ENCODE measurements at regions not wholly inside any gene's neighbourhood (a gene's known extent, or its start where the extent isn't known, plus 50 kb on each side); places are given as distances from the start of the nearest gene placed in this dataset.

- H3K9me3 ChIP-seq (ENCODE audit: severe bottlenecking), result peaks cover 14% of the 10 kb centered on the region
- H3K4me1 ChIP-seq (ENCODE audit: insufficient read depth, poor library complexity, severe bottlenecking), result no peaks in the 10 kb centered on the region
- no peak overlapping the region for H3K27ac ChIP-seq (ENCODE audit: poor library complexity, severe bottlenecking)
- ATAC-seq (ENCODE audit: low read depth), result no peak
- DNase-seq (ENCODE audit: low spot score), result no peak
- H3K36me3 ChIP-seq (ENCODE audit: low read depth), result no peaks in the 10 kb centered on the region
- no peak overlapping the region for H3K4me3 ChIP-seq (ENCODE audit: severe bottlenecking)
- no peaks in the 10 kb centered on the region for H3K27me3 ChIP-seq (ENCODE audit: insufficient read depth, poor library complexity, severe bottlenecking)
- TF ChIP-seq CTCF (IDR thresholded peaks at IDR 0.05; ENCODE audit: poor library complexity, severe bottlenecking), result no peak
Measured at GRCh38 chr4:151942971-151943370, 182.2 kb upstream of the GATB start.

GRCh38 chr4:151940926-151941617 lies 180.3 kb upstream of the GATB start:
- Histone ChIP-seq H3K9me3 (ENCODE audit: severe bottlenecking) (no peaks in the 10 kb centered on the region), H3K27me3 (ENCODE audit: insufficient read depth, poor library complexity, severe bottlenecking) (no peaks in the 10 kb centered on the region), H3K36me3 (ENCODE audit: low read depth) (no peaks in the 10 kb centered on the region), H3K4me3 (ENCODE audit: severe bottlenecking) (no peak overlapping the region), H3K4me1 (ENCODE audit: insufficient read depth, poor library complexity, severe bottlenecking) (no peaks in the 10 kb centered on the region), H3K27ac (ENCODE audit: poor library complexity, severe bottlenecking) (no peak overlapping the region)
- DNase-seq (ENCODE audit: low spot score) (no peak), ATAC-seq (ENCODE audit: low read depth) (peak; percentile 62; the same call in 2 of the 3 replicates)
- TF ChIP-seq CTCF (IDR thresholded peaks at IDR 0.05; ENCODE audit: poor library complexity, severe bottlenecking), result no peak

GRCh38 chr4:151940291-151940690 lies 179.5 kb upstream of the GATB start:
- Histone ChIP-seq H3K27ac (ENCODE audit: poor library complexity, severe bottlenecking) (no peak overlapping the region), H3K36me3 (ENCODE audit: low read depth) (no peaks in the 10 kb centered on the region), H3K4me1 (ENCODE audit: insufficient read depth, poor library complexity, severe bottlenecking) (no peaks in the 10 kb centered on the region), H3K4me3 (ENCODE audit: severe bottlenecking) (no peak overlapping the region), H3K9me3 (ENCODE audit: severe bottlenecking) (no peaks in the 10 kb centered on the region), H3K27me3 (ENCODE audit: insufficient read depth, poor library complexity, severe bottlenecking) (no peaks in the 10 kb centered on the region)
- TF ChIP-seq CTCF (IDR thresholded peaks at IDR 0.05; ENCODE audit: poor library complexity, severe bottlenecking), result no peak
- ATAC-seq (ENCODE audit: low read depth) (no peak), DNase-seq (ENCODE audit: low spot score) (no peak)

- Histone ChIP-seq H3K4me1 (ENCODE audit: insufficient read depth, poor library complexity, severe bottlenecking) (no peaks in the 10 kb centered on the region), H3K9me3 (ENCODE audit: severe bottlenecking) (no peaks in the 10 kb centered on the region), H3K27ac (ENCODE audit: poor library complexity, severe bottlenecking) (no peak overlapping the region), H3K36me3 (ENCODE audit: low read depth) (no peaks in the 10 kb centered on the region), H3K4me3 (ENCODE audit: severe bottlenecking) (no peak overlapping the region), H3K27me3 (ENCODE audit: insufficient read depth, poor library complexity, severe bottlenecking) (no peaks in the 10 kb centered on the region)
- ATAC-seq (ENCODE audit: low read depth) (no peak), DNase-seq (ENCODE audit: low spot score) (no peak)
- TF ChIP-seq CTCF (IDR thresholded peaks at IDR 0.05; ENCODE audit: poor library complexity, severe bottlenecking), result no peak
Measured at GRCh38 chr4:151939670-151940069, 178.9 kb upstream of the GATB start.

- no peaks in the 10 kb centered on the region for H3K27me3 ChIP-seq (ENCODE audit: insufficient read depth, poor library complexity, severe bottlenecking)
- no peaks in the 10 kb centered on the region for H3K9me3 ChIP-seq (ENCODE audit: severe bottlenecking)
- ATAC-seq (ENCODE audit: low read depth), result no peak
- H3K4me1 ChIP-seq (ENCODE audit: insufficient read depth, poor library complexity, severe bottlenecking), result no peaks in the 10 kb centered on the region
- no peaks in the 10 kb centered on the region for H3K36me3 ChIP-seq (ENCODE audit: low read depth)
- no peak overlapping the region for H3K27ac ChIP-seq (ENCODE audit: poor library complexity, severe bottlenecking)
- DNase-seq (ENCODE audit: low spot score), result no peak
- H3K4me3 ChIP-seq (ENCODE audit: severe bottlenecking), result no peak overlapping the region
- TF ChIP-seq CTCF (IDR thresholded peaks at IDR 0.05; ENCODE audit: poor library complexity, severe bottlenecking), result no peak
Measured at GRCh38 chr4:151935411-151935810, 174.6 kb upstream of the GATB start.
